ENCODE measurements at regions not wholly inside any gene's neighbourhood (a gene's known extent, or its start where the extent isn't known, plus 50 kb on each side); places are given as distances from the start of the nearest gene placed in this dataset.

GRCh38 chr6:120775698-120776097, 558.6 kb downstream of the TBC1D32 start:
- no peaks in the 10 kb centered on the region for H3K4me1 ChIP-seq (ENCODE audit: insufficient read depth, low read length, poor library complexity, severe bottlenecking)
- POLR2A ChIA-PET: no interaction called here
- H4K20me1 ChIP-seq (ENCODE audit: insufficient read depth, low read length): no peaks in the 10 kb centered on the region
- intact Hi-C loops (cut with micrococcal nuclease; ENCODE audit: unreplicated experiment): no loop called here
- TF ChIP-seq, protein P1, sequence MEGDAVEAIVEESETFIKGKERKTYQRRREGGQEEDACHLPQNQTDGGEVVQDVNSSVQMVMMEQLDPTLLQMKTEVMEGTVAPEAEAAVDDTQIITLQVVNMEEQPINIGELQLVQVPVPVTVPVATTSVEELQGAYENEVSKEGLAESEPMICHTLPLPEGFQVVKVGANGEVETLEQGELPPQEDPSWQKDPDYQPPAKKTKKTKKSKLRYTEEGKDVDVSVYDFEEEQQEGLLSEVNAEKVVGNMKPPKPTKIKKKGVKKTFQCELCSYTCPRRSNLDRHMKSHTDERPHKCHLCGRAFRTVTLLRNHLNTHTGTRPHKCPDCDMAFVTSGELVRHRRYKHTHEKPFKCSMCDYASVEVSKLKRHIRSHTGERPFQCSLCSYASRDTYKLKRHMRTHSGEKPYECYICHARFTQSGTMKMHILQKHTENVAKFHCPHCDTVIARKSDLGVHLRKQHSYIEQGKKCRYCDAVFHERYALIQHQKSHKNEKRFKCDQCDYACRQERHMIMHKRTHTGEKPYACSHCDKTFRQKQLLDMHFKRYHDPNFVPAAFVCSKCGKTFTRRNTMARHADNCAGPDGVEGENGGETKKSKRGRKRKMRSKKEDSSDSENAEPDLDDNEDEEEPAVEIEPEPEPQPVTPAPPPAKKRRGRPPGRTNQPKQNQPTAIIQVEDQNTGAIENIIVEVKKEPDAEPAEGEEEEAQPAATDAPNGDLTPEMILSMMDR (conservative IDR thresholded peaks at IDR 0.05; ENCODE audit: low read length): no peak
- no peak for DNase-seq (ENCODE audit: low spot score)
- no peak overlapping the region for H3K27ac ChIP-seq (ENCODE audit: low read depth, low read length, poor library complexity, severe bottlenecking)
- CTCF ChIA-PET (ENCODE audit: unreplicated experiment): no interaction called here
- H3K79me2 ChIP-seq (ENCODE audit: insufficient read depth, low read depth, low read length): no peaks in the 10 kb centered on the region
- no peak overlapping the region for H3K4me2 ChIP-seq (ENCODE audit: low read length)
- no peak overlapping the region for H2AFZ ChIP-seq (ENCODE audit: low read length)
- no peaks in the 10 kb centered on the region for H3K9me2 ChIP-seq (ENCODE audit: insufficient read depth, low read length)
- H3K4me3 ChIP-seq (ENCODE audit: low read depth, low read length, poor library complexity, severe bottlenecking): no peak overlapping the region
- H3K36me3 ChIP-seq (ENCODE audit: insufficient read depth, low read length): no peaks in the 10 kb centered on the region
- no peaks in the 10 kb centered on the region for H3K9me3 ChIP-seq (ENCODE audit: low read length)
- no TSS peak for BruUV-seq (replicated peaks)

- Histone ChIP-seq H3K27ac (ENCODE audit: low read depth, low read length, poor library complexity, severe bottlenecking) (no peak overlapping the region), H3K4me3 (ENCODE audit: low read depth, low read length, poor library complexity, severe bottlenecking) (no peak overlapping the region), H3K9me3 (ENCODE audit: low read length) (no peaks in the 10 kb centered on the region), H3K4me1 (ENCODE audit: insufficient read depth, low read length, poor library complexity, severe bottlenecking) (no peaks in the 10 kb centered on the region), H3K9me2 (ENCODE audit: insufficient read depth, low read length) (no peaks in the 10 kb centered on the region), H2AFZ (ENCODE audit: low read length) (no peak overlapping the region), H4K20me1 (ENCODE audit: insufficient read depth, low read length) (no peaks in the 10 kb centered on the region), H3K4me2 (ENCODE audit: low read length) (no peak overlapping the region), H3K79me2 (ENCODE audit: insufficient read depth, low read depth, low read length) (no peaks in the 10 kb centered on the region), H3K36me3 (ENCODE audit: insufficient read depth, low read length) (no peaks in the 10 kb centered on the region)
- TF ChIP-seq EZH2phosphoT487 (IDR thresholded peaks at IDR 0.05; ENCODE audit: borderline replicate concordance, low read depth, low read length): no peak
- TF ChIP-seq, protein P1 (conservative IDR thresholded peaks at IDR 0.05; ENCODE audit: low read length): no peak
- BruUV-seq (replicated peaks): no TSS peak
- ChIA-PET CTCF (ENCODE audit: unreplicated experiment) (no interaction called here), POLR2A (interaction anchor here (0.6 kb wide), 1 partner anchor 121 kb away, joined by 3 read pairs; no protein-coding TSS in a partner anchor)
- no peak for DNase-seq (ENCODE audit: low spot score)
- intact Hi-C loops (cut with micrococcal nuclease; ENCODE audit: unreplicated experiment): no loop called here
Measured at GRCh38 chr6:120774275-120774674, 560.0 kb downstream of the TBC1D32 start.

GRCh38 chr6:120771019-120771418, 563.3 kb downstream of the TBC1D32 start:
- H3K79me2 ChIP-seq (ENCODE audit: insufficient read depth, low read depth, low read length): no peaks in the 10 kb centered on the region
- H3K9me2 ChIP-seq (ENCODE audit: insufficient read depth, low read length): no peaks in the 10 kb centered on the region
- no peak for DNase-seq (ENCODE audit: low spot score)
- no peak overlapping the region for H3K4me2 ChIP-seq (ENCODE audit: low read length)
- POLR2A ChIA-PET: no interaction called here
- TF ChIP-seq, protein P1 (conservative IDR thresholded peaks at IDR 0.05; ENCODE audit: low read length): no peak
- TF ChIP-seq EZH2phosphoT487 (IDR thresholded peaks at IDR 0.05; ENCODE audit: borderline replicate concordance, low read depth, low read length): no peak
- H3K36me3 ChIP-seq (ENCODE audit: insufficient read depth, low read length): no peaks in the 10 kb centered on the region
- CTCF ChIA-PET (ENCODE audit: unreplicated experiment): no interaction called here
- no peak overlapping the region for H2AFZ ChIP-seq (ENCODE audit: low read length)
- H3K4me3 ChIP-seq (ENCODE audit: low read depth, low read length, poor library complexity, severe bottlenecking): no peak overlapping the region
- H3K4me1 ChIP-seq (ENCODE audit: insufficient read depth, low read length, poor library complexity, severe bottlenecking): no peaks in the 10 kb centered on the region
- no peak overlapping the region for H3K27ac ChIP-seq (ENCODE audit: low read depth, low read length, poor library complexity, severe bottlenecking)
- H4K20me1 ChIP-seq (ENCODE audit: insufficient read depth, low read length): no peaks in the 10 kb centered on the region
- BruUV-seq (replicated peaks): no TSS peak
- no peaks in the 10 kb centered on the region for H3K9me3 ChIP-seq (ENCODE audit: low read length)
- intact Hi-C loops (cut with micrococcal nuclease; ENCODE audit: unreplicated experiment): no loop called here
